WERI-Rb-1 (cell line): ENCODE measurements at regions not wholly inside any gene's neighbourhood (a gene's known extent, or its start where the extent isn't known, plus 50 kb on each side); places are given as distances from the start of the nearest gene placed in this dataset.

Source experiments
- DNase-seq: peaks from one replicate; pipeline ENCODE4 v3.0.0-alpha.2; 2020
- H3K27ac ChIP-seq: fragments of 250-450 bp; sonication (Bioruptor Pico); 2 replicates; pipeline ENCODE4 v1.5.1; 2020; ENCODE audit warnings: mild to moderate bottlenecking, moderate library complexity
- H3K27me3 ChIP-seq: fragments of 250-450 bp; sonication (Bioruptor Pico); 2 replicates; pipeline ENCODE4 v1.5.1; 2021; ENCODE audit warnings: mild to moderate bottlenecking, low read depth, moderate library complexity; ENCODE audit not compliant: insufficient read depth, severe bottlenecking
- H3K36me3 ChIP-seq: fragments of 250-450 bp; sonication (Bioruptor Pico); 2 replicates; pipeline ENCODE4 v1.5.1; 2020; ENCODE audit warnings: mild to moderate bottlenecking, moderate library complexity
- H3K4me3 ChIP-seq: 2 replicates; pipeline ENCODE4 v1.5.1; 2011; ENCODE audit warnings: low read depth, mild to moderate bottlenecking, control low read depth, low read length
- H3K9me3 ChIP-seq: fragments of 250-450 bp; sonication (Bioruptor Pico); 2 replicates; pipeline ENCODE4 v1.5.1; 2021; ENCODE audit warnings: mild to moderate bottlenecking, moderate library complexity; ENCODE audit not compliant: severe bottlenecking
- CTCF ChIP-seq: IDR thresholded peaks from 2 replicates; pipeline ENCODE4 v1.5.1; 2011; ENCODE audit warnings: low read depth, mild to moderate bottlenecking, control low read depth, inconsistent platforms, low read length

GRCh38 chr22:49417833-49418232, 409.8 kb downstream of the BRD1 start:
- no peak overlapping the region for H3K27ac ChIP-seq
- no peaks in the 10 kb centered on the region for H3K36me3 ChIP-seq
- TF ChIP-seq CTCF: no peak
- H3K4me3 ChIP-seq: no peak overlapping the region
- peaks cover 4% of the 10 kb centered on the region for H3K9me3 ChIP-seq
- DNase-seq: no peak
- no peaks in the 10 kb centered on the region for H3K27me3 ChIP-seq

- no peaks in the 10 kb centered on the region for H3K36me3 ChIP-seq
- no peak overlapping the region for H3K4me3 ChIP-seq
- no peaks in the 10 kb centered on the region for H3K27me3 ChIP-seq
- no peak overlapping the region for H3K27ac ChIP-seq
- no peak for DNase-seq
- H3K9me3 ChIP-seq: peaks cover 4% of the 10 kb centered on the region
- TF ChIP-seq CTCF: no peak
These were observed 410.3 kb downstream of the BRD1 start for GRCh38 chr22:49417326-49417725.

- Histone ChIP-seq H3K27ac (no peak overlapping the region), H3K4me3 (no peak overlapping the region), H3K27me3 (no peaks in the 10 kb centered on the region), H3K36me3 (no peaks in the 10 kb centered on the region), H3K9me3 (no peaks in the 10 kb centered on the region)
- TF ChIP-seq CTCF: no peak
- DNase-seq: no peak
These were observed 412.3 kb downstream of the BRD1 start for GRCh38 chr22:49415151-49415951.

GRCh38 chr22:49413551-49413950, 414.1 kb downstream of the BRD1 start:
- no peak for TF ChIP-seq CTCF
- Histone ChIP-seq H3K36me3 (no peaks in the 10 kb centered on the region), H3K9me3 (no peaks in the 10 kb centered on the region), H3K27ac (no peak overlapping the region), H3K27me3 (no peaks in the 10 kb centered on the region), H3K4me3 (no peak overlapping the region)
- no peak for DNase-seq

- Histone ChIP-seq H3K36me3 (no peaks in the 10 kb centered on the region), H3K27me3 (no peaks in the 10 kb centered on the region), H3K27ac (no peak overlapping the region), H3K4me3 (no peak overlapping the region), H3K9me3 (no peaks in the 10 kb centered on the region)
- no peak for DNase-seq
- no peak for TF ChIP-seq CTCF
These were observed 414.5 kb downstream of the BRD1 start for GRCh38 chr22:49413146-49413545.

GRCh38 chr22:49412236-49412635, 415.4 kb downstream of the BRD1 start:
- H3K36me3 ChIP-seq: no peaks in the 10 kb centered on the region
- no peaks in the 10 kb centered on the region for H3K27me3 ChIP-seq
- no peak overlapping the region for H3K27ac ChIP-seq
- no peak for TF ChIP-seq CTCF
- no peak for DNase-seq
- no peak overlapping the region for H3K4me3 ChIP-seq
- no peaks in the 10 kb centered on the region for H3K9me3 ChIP-seq
